Erythroblast (primary cell): ENCODE measurements at regions not wholly inside any gene's neighbourhood (a gene's known extent, or its start where the extent isn't known, plus 50 kb on each side); places are given as distances from the start of the nearest gene placed in this dataset.

Source experiments
- GATA1 ChIP-seq: IDR thresholded peaks from 2 replicates; pipeline ENCODE4 v1.6.1; 2011; ENCODE audit warnings: low read depth, mild to moderate bottlenecking, control low read depth, low read length, moderate library complexity
- POLR2A ChIP-seq: IDR thresholded peaks from 2 replicates; pipeline ENCODE4 v1.6.1; 2011; ENCODE audit warnings: mild to moderate bottlenecking, low read length

DNA sequence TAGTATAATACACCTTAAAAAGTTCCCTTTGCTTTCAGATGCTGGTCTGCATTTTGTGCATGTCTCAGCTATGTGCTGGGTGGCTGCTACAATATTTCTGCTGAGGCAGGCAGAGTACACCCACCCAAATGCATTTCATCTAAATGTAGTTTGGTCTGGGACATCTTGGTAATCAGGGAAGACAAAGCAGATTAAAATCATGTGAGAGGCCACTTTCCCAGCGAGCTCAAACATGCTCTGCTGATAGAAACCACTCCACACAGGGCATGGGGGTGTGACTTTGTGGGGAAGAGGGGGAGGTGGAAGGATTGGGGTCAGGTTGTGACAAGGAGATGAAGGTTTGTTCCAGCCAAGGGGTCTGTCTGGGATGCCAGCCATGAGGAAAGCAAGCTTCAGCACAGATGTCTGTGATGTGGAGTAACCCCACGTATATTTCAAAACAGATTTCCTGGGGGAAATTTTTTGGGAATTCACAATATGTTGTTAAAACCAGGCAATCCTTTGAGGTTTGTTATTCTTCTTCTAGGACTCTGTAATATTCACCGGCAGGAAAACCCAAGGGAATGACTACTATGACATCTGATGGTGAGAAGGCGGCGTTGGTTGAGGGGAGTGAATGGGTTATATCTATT is 255.1 kb upstream of the FGGY start:
- no peak for TF ChIP-seq POLR2A
- TF ChIP-seq GATA1, result no peak
